DND-41 (cell line): ENCODE measurements at regions not wholly inside any gene's neighbourhood (a gene's known extent, or its start where the extent isn't known, plus 50 kb on each side); places are given as distances from the start of the nearest gene placed in this dataset.
A peak's percentile ranks its signal among the peaks of the same experiment; 100 is the strongest.

Experiments used
- ATAC-seq: fragments of 200-7000 bp; cut with Tn5 transposase; 3 replicates; pipeline ENCODE4 v1.9.1; 2021; ENCODE audit warnings: low read depth; ENCODE audit not compliant: insufficient read depth
- DNase-seq: peaks from one replicate; pipeline ENCODE4 v3.0.0-alpha.2; 2020
- H2AFZ ChIP-seq: 2 replicates; pipeline ENCODE4 v1.6.0; 2012; ENCODE audit warnings: low read depth, low read length
- H3K27ac ChIP-seq: 2 replicates; pipeline ENCODE4 v1.5.1; 2012; ENCODE audit warnings: low read length, inconsistent platforms
- H3K27me3 ChIP-seq: fragments of 200-600 bp; sonication (generic); 2 replicates; pipeline ENCODE4 v1.6.0; 2012; ENCODE audit warnings: low read length, mild to moderate bottlenecking, inconsistent platforms; ENCODE audit not compliant: insufficient read depth, poor library complexity
- H3K36me3 ChIP-seq: 2 replicates; pipeline ENCODE4 v1.5.1; 2012; ENCODE audit warnings: low read length, inconsistent platforms; ENCODE audit not compliant: insufficient read depth
- H3K4me1 ChIP-seq: 2 replicates; pipeline ENCODE4 v1.5.1; 2012; ENCODE audit warnings: mild to moderate bottlenecking, low read length; ENCODE audit not compliant: insufficient read depth
- H3K4me2 ChIP-seq: 2 replicates; pipeline ENCODE4 v1.6.0; 2012; ENCODE audit warnings: mild to moderate bottlenecking, moderate library complexity, low read length, inconsistent platforms; ENCODE audit not compliant: insufficient read depth
- H3K4me3 ChIP-seq, 2 experiments: fragments of 200-600 bp in 1 of 2; shearing (Covaris generic) in 1 of 2; 2 replicates each; pipeline ENCODE4 v1.5.1; 2012 to 2016; ENCODE audit warnings: inconsistent platforms in 2 of 2, low read length in 2 of 2, mild to moderate bottlenecking in 2 of 2, low read depth in 1 of 2, moderate library complexity in 1 of 2
- H3K79me2 ChIP-seq: 2 replicates; pipeline ENCODE4 v1.6.0; 2012; ENCODE audit warnings: low read length, inconsistent platforms; ENCODE audit not compliant: insufficient read depth
- H3K9ac ChIP-seq: 2 replicates; pipeline ENCODE4 v1.6.0; 2012; ENCODE audit warnings: low read depth, mild to moderate bottlenecking, inconsistent platforms, low read length, moderate library complexity
- H3K9me3 ChIP-seq: 2 replicates; pipeline ENCODE4 v1.5.1; 2012; ENCODE audit warnings: low read length, moderate library complexity, mild to moderate bottlenecking, inconsistent platforms; ENCODE audit not compliant: insufficient read depth, severe bottlenecking
- H4K20me1 ChIP-seq: 2 replicates; pipeline ENCODE4 v1.6.0; 2012; ENCODE audit warnings: low read length; ENCODE audit not compliant: insufficient read depth
- EZH2 ChIP-seq: IDR thresholded peaks from 3 replicates; pipeline ENCODE4 v1.6.1; 2012; ENCODE audit warnings: borderline replicate concordance, low read depth, mild to moderate bottlenecking, moderate library complexity, low read length, inconsistent platforms; ENCODE audit not compliant: severe bottlenecking
- TF ChIP-seq, protein P1 (sequence below): IDR thresholded peaks from 2 replicates; pipeline ENCODE4 v1.5.1; 2012; ENCODE audit warnings: borderline replicate concordance, low read length, moderate library complexity, mild to moderate bottlenecking; ENCODE audit not compliant: poor library complexity, severe bottlenecking; ENCODE audit errors: extremely low read depth

DNA sequence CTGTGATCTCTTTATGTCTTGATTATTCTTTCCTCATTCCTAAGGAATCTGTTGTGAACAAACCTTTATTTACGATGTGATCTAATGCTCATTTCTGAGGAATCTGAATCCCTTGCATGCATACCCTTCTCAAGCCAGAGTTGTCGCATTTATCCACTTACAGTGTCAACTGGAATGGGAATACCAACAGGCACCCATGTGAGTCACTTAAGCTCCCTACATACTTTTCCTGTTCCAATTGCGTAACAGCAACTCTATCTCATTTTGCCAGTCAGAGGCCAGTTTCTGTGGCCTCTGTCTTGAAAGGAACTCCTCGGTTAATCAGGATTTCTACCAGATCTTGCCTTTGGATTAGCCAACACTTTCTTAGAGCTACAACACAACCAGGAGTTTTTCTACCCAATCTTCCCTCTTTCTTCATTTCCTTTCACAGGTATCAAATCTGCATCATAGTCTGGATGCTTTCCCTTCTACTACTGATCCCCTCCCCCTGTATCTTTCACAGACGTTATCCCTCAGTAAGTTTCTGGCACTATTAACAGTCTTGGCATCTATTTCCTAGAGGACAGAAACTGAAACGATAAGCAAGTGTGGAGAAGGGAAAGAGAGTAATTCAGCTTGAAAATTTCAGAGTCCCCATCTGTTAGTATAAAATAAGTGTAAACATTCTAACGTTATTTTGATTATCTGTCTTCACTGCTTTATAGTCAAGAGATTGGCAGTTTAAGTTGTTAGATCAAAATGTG lies 66.8 kb upstream of the BCHE start:
- Histone ChIP-seq H3K9me3 (no peaks in the 10 kb centered on the region), H4K20me1 (no peaks in the 10 kb centered on the region), H3K4me1 (no peaks in the 10 kb centered on the region), H3K9ac (no peak overlapping the region), H3K4me2 (no peak overlapping the region), H2AFZ (no peak overlapping the region), H3K27ac (no peak overlapping the region), H3K27me3 (no peaks in the 10 kb centered on the region), H3K79me2 (no peaks in the 10 kb centered on the region), H3K4me3 (no peak overlapping the region), H3K36me3 (no peaks in the 10 kb centered on the region)
- ATAC-seq (no peak), DNase-seq (no peak)
- no peak for TF ChIP-seq EZH2

DNA sequence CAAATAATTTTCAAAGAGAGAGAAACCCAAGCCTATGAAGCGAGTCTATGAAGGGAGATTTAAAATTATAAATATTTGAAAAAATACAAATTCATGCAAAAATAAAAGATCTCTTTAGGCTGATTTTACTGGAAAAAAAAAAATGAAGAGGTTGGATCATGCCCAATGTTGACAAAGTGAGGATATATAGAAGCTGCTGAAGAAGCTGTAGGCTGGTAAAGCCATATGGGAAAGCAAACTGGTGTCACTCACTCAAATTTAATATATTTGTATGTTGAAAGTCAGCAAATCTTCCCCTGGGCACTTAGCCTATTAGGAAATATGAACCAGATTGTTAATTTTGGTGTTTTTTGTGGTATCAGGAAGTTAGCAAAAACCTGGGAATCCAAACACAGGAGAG lies 61.8 kb upstream of the BCHE start:
- TF ChIP-seq, protein P1, sequence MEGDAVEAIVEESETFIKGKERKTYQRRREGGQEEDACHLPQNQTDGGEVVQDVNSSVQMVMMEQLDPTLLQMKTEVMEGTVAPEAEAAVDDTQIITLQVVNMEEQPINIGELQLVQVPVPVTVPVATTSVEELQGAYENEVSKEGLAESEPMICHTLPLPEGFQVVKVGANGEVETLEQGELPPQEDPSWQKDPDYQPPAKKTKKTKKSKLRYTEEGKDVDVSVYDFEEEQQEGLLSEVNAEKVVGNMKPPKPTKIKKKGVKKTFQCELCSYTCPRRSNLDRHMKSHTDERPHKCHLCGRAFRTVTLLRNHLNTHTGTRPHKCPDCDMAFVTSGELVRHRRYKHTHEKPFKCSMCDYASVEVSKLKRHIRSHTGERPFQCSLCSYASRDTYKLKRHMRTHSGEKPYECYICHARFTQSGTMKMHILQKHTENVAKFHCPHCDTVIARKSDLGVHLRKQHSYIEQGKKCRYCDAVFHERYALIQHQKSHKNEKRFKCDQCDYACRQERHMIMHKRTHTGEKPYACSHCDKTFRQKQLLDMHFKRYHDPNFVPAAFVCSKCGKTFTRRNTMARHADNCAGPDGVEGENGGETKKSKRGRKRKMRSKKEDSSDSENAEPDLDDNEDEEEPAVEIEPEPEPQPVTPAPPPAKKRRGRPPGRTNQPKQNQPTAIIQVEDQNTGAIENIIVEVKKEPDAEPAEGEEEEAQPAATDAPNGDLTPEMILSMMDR = no peak
- TF ChIP-seq EZH2 = no peak
- no peak overlapping the region for H3K4me2 ChIP-seq
- H3K9ac ChIP-seq = no peak overlapping the region
- no peak for DNase-seq
- no peaks in the 10 kb centered on the region for H3K27me3 ChIP-seq
- H3K79me2 ChIP-seq = no peaks in the 10 kb centered on the region
- no peaks in the 10 kb centered on the region for H3K36me3 ChIP-seq
- no peak overlapping the region for H2AFZ ChIP-seq
- H3K4me3 ChIP-seq = no peak overlapping the region
- no peaks in the 10 kb centered on the region for H3K4me1 ChIP-seq
- no peaks in the 10 kb centered on the region for H3K9me3 ChIP-seq
- H4K20me1 ChIP-seq = no peaks in the 10 kb centered on the region
- H3K27ac ChIP-seq = no peak overlapping the region
- no peak for ATAC-seq

DNA sequence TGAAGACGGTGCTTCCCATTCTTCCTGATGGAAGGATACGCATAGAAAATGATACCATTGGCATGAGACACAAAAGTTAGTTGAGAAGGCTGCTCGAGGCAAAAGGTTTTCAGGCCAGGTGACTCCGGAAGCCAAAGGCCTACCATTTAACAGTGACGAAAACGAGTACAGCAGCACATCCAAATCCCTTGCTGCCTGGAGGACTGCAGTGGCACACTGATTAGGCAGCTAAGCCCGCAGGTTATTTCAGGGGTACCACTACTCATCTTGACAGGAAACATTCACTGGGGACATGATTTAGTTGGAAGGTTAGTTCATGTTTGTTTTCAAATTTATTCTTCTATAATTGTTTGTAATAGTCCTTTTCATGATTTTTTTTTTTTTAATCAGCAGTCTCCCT lies 59.9 kb upstream of the BCHE start:
- no peak overlapping the region for H3K9ac ChIP-seq
- H2AFZ ChIP-seq = no peak overlapping the region
- no peak for TF ChIP-seq EZH2
- TF ChIP-seq, protein P1 = no peak
- no peak overlapping the region for H3K27ac ChIP-seq
- H4K20me1 ChIP-seq = no peaks in the 10 kb centered on the region
- no peak overlapping the region for H3K4me2 ChIP-seq
- H3K36me3 ChIP-seq = no peaks in the 10 kb centered on the region
- H3K79me2 ChIP-seq = no peaks in the 10 kb centered on the region
- no peak overlapping the region for H3K4me3 ChIP-seq
- no peaks in the 10 kb centered on the region for H3K4me1 ChIP-seq
- ATAC-seq = no peak
- no peaks in the 10 kb centered on the region for H3K9me3 ChIP-seq
- no peaks in the 10 kb centered on the region for H3K27me3 ChIP-seq
- no peak for DNase-seq

DNA sequence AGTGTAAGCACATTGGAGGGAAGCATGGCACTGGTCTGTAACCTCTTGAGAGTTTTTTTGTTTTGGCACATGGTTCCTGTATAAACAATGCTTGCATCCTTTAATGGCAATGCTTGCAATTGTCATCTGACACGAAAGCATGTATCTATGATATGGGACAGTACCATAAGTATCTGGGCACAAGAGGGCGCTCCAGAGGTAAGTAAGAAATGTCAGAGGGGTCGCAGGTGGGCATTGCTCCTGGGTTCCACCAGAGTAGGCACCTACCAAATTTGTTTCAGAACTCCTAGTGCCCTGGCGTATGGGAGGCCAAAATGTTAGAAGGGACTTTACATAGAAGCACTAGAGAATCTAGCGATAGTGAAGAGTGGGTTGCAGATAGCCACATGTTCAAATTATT lies 58.7 kb upstream of the BCHE start:
- Histone ChIP-seq H3K4me1 (no peaks in the 10 kb centered on the region), H3K4me2 (no peak overlapping the region), H3K4me3 (no peak overlapping the region), H3K79me2 (no peaks in the 10 kb centered on the region), H3K27ac (no peak overlapping the region), H3K9me3 (no peaks in the 10 kb centered on the region), H4K20me1 (no peaks in the 10 kb centered on the region), H3K27me3 (no peaks in the 10 kb centered on the region), H2AFZ (no peak overlapping the region), H3K36me3 (no peaks in the 10 kb centered on the region), H3K9ac (no peak overlapping the region)
- ATAC-seq = peak; percentile 61; the same call in 1 of the 3 replicates
- TF ChIP-seq, protein P1 = peak; percentile 52
- no peak for TF ChIP-seq EZH2
- peak; percentile 37 for DNase-seq
